Stimulated activated CD4-positive, alpha-beta T cell treated with anti-CD3 and anti-CD28 coated beads, Interleukin-1b, Interleukin-23, amount 100 ng/mL, for 24 hours (primary cell): ENCODE measurements at regions not wholly inside any gene's neighbourhood (a gene's known extent, or its start where the extent isn't known, plus 50 kb on each side); places are given as distances from the start of the nearest gene placed in this dataset.
"Not testable (repeated sequence)": the region's sequence is repeated elsewhere in the genome, so short reads cannot be mapped to it uniquely, and the experiment has no call there.

Source experiments
- DNase-seq, 4 experiments: peaks; one replicate each; pipeline ENCODE4 v3.0.0-alpha.2; 2020; ENCODE audit warnings: low read depth in 4 of 4, low spot score in 1 of 4

DNA sequence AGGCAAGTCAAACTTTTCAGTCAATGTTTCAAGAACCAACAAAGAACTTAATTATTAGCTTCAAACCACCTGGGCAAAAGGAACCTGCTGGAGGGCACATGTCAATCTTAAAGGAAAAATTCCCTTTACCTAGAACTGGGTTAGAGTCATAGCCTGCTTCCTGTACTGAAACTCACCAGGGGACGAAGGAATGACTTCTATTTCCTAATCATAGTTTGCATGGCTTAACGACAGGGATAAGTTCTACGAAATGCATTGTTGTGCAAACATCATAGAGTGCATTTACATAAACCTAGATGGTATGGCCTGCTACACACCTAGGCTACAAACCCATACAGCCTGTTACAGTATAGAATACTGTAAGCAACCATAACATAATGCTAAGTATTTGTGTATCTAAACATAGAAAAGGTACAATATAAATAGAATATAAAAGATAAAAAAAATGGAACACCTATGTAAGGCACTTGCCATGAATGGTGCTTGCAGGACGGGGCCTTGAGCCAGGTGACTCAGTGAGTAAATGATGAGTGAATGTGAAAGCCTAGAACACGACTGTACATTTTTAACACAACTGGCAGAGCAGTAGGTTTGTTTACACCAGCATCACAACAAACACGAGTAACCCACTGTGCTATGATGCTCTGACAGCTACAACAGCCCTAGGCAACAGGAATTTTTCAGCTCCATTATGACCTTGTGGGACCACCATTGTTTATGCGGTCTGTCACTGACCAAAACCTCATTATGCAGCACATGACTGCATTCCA lies 234.9 kb upstream of the CAND1 start:
- DNase-seq: no peak

DNA sequence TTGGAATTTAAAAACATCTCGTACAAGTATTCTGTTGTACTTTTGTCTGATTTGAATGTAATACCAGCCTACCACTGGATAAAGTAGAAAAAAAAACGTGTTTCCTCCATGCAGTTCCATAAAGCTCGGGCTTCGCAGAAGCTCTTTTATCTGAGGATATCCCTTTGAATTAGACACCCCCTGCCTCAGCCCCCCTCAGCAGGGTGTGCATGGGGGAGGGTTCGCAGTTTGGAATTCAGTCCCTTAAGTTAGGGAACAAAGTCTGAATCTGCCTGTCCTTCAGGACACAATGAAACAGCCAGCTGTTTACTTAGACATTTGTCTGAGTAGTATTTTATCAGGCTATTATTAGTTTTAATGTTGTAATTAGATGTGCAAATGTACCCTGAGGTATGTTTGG lies 234.0 kb upstream of the CAND1 start:
- DNase-seq: no peak

GRCh38 chr12:67038486-67038885 lies 230.7 kb upstream of the CAND1 start:
- no peak for DNase-seq

- DNase-seq: no peak
Measured at GRCh38 chr12:67039995-67040860, 228.9 kb upstream of the CAND1 start.

DNA sequence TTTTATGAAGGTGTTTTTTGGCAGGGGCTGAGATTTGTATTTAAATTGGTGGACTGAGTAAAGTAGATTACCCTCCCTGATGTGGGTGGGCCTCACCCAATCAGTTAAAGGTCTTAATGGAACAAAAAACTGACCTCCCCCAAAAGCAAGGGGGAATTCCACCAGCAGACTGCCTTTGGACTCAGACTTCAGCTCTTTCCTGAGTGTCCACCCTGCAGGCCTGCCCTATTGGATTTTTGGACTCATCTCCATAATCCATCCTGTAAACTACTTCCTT lies 228.4 kb upstream of the CAND1 start:
- no peak for DNase-seq

DNA sequence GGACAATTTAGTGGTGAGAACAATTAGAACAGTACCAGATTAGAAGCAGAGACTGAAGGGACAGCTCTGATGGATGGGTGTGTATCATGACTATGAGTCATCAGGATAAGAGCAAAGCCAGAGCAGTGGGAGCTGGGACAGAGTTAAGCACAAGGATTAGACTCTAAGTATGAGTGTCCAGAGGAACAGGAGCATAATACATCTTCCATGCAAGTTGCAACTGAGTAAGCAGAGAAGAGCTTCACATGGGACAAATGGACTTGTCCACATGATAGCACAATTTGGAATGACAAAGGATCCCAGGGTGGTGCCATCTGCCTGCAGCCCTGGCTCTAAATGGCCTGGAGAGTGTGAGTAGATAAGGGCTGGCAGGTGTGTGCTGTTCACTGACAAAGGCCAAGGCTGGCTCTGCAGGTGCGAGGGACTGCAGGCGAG lies 226.4 kb upstream of the CAND1 start:
- no peak for DNase-seq

DNA sequence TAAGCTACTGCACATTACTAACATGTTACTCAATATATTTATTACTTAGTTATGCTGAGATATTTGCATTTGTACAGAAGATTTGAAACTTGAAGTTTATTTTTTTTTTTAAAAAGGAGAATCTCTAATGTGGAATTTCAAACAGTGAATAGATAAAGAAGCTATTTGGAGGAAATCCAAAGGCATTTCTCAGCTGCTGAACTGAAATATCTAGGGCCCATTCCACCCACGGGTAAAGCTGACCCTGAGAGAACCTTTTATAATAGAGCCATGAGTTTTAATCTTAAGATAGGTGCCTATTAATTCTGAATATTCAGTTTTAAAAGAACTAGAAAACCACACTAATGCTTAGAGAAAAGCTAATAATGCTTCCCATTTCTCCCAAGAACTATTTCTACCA lies 225.4 kb upstream of the CAND1 start:
- no peak for DNase-seq

- DNase-seq: no peak
Measured at GRCh38 chr12:67045650-67046049, 223.5 kb upstream of the CAND1 start.

- DNase-seq: no peak
Measured at GRCh38 chr12:67046062-67046461, 223.1 kb upstream of the CAND1 start.

GRCh38 chr12:67047634-67048033 lies 221.5 kb upstream of the CAND1 start:
- no peak for DNase-seq

DNA sequence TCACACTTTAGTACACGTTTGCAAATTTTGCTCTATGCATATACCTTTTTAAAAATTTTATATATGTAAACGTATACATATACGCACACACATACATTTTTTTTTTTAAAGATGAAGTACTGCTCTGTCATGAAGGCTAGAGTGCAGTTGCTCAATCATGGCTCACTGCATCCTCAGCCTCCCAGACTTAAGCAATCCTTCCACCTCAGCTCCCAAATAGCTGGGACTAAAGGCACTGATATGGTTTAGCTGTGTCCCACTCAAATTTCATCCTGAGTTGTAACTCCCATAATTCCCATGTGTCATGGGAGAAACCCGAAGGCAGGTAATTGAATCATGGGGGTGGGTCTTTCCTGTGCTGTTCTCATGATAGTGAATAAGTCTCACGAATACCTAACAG lies 220.8 kb upstream of the CAND1 start:
- no peak for DNase-seq

DNA sequence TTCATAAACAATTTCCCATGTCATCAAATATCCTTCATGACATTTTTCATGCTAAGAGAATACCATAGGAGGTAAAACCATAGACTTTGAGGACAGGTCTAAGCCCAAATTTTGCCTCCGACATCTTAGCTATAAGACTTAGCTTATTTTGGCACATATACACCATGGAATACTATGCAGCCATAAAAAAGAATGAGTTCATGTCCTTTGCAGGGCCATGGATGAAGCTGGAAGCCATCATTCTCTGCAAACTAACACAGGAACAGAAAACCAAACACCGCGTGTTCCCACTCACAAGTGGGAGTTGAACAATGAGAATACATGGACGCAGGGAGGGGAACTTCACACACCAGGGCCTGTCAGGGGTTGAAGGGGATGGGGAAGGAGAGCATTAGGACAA lies 220.0 kb upstream of the CAND1 start:
- DNase-seq: not testable (repeated sequence)

DNA sequence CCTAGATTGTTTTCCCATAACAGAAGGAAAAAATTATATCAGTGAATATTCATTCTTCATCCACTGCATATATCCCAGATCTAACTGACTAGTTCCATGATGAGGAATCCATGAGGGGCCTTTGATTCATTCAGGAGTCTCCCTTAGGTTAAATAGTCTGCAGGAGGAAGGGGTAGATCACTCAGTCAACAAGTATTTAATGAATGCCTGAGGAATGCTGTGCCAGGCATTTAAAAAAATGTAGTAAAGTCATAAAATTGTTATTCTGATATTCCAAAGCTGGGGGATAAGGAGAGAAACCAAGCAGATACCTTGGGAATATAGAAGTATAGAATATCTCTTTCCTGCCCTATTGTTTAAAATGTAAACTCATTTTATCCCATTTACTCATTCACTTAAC lies 216.2 kb upstream of the CAND1 start:
- DNase-seq: no peak

- no peak for DNase-seq
Measured at GRCh38 chr12:67056329-67056728, 212.8 kb upstream of the CAND1 start.

- DNase-seq: no peak
Measured at GRCh38 chr12:67057072-67057471, 212.1 kb upstream of the CAND1 start.

- DNase-seq: no peak
Measured at GRCh38 chr12:67062193-67062592, 207.0 kb upstream of the CAND1 start.

GRCh38 chr12:67067453-67068203 lies 201.5 kb upstream of the CAND1 start:
- no peak for DNase-seq

- no peak for DNase-seq
Measured at GRCh38 chr12:67068204-67068731, 200.9 kb upstream of the CAND1 start.

DNA sequence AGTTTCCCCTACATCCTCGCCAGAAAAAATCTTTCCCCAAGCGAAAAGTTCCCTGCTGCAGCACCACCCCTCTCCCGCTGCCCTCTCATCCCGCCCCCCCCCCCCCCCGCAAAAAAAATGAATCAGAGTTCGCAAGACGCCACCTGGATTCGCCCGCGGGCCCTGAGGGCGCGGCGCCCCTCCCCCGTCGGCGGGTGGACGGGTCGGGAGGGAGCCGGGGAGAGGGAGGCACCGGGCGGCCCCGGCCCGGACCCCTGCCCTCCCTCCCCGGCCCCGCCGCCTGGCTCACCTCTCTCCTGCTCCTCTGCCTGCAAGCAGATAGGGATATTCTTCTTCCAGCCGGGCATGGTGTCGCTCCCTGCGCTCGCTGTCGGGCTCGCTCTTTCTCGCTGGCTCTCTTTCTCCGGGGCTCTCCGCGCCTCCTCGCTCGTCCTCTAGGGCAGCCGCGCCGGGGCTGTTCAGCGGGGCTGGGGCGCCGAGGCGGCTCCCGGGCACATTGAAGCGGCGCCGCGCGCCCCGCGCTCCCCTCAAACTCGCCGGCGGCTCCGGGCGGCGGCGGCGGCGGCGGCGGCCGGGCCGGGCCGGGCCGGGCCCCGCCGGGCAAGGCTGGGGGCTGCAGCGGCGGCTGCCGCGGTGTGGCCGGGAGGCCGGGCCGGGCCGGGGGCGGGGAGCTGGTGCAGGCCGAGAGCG lies 200.3 kb upstream of the CAND1 start:
- peak in 2 of 4 experiments; percentile 20 to 34 for DNase-seq

DNA sequence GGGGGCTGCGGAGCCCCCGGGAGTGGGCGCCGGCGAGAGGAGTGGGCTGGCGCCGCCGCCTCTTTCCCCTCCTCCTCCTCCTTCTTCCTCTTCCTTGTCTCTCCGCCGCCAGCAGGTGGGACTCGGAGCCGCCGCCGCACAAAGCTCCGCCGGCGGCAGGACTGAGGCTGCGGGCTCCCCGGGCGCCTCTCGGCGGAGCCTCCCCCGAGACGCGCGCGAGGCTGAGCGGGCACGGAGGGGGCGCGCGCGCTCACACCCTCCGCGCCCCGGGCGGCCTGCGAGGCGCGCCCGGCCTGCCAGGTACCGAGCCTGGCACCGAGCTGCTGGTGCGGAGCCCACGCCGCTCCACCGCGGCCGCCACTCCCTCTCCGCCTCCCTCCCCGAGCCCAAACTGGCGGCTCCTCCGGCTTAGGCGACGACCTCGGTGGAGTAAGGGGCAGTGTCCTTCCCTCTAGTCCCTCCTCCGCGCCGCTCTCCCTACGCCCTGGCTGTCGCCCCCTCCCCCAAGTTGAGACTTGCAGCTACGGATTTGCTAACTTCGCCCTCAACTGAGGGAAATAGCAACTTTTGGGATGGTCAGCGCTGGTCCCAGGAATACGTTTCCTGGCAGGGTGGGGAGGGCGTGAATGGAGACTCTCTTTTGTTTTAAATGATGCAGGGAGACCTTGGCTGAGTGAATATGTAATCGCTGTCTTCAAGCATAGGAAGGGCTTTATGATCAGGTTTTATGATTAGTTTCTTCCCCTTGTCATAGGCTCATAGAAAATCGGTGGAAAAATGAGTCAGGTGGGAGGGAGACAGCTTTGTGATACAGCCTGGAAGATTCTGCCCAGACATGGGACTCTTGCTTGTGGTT lies 199.5 kb upstream of the CAND1 start:
- DNase-seq: peak in 2 of 4 experiments; percentile 15 to 20
